MM.1S (cell line): ENCODE measurements at regions not wholly inside any gene's neighbourhood (a gene's known extent, or its start where the extent isn't known, plus 50 kb on each side); places are given as distances from the start of the nearest gene placed in this dataset.

Experiments
- CTCF ChIP-seq: fragments of 300-600 bp; sonication (generic); IDR thresholded peaks from 2 replicates; pipeline ENCODE4 v1.5.1; 2016; ENCODE audit warnings: antibody characterized with exemption, low read length, mixed read lengths
- EZH2 ChIP-seq: fragments of 300-600 bp; sonication (generic); optimal IDR thresholded peaks from 2 replicates; pipeline ENCODE3; 2017; ENCODE audit warnings: low read depth, mild to moderate bottlenecking, antibody characterized with exemption, low read length, mixed read lengths

DNA sequence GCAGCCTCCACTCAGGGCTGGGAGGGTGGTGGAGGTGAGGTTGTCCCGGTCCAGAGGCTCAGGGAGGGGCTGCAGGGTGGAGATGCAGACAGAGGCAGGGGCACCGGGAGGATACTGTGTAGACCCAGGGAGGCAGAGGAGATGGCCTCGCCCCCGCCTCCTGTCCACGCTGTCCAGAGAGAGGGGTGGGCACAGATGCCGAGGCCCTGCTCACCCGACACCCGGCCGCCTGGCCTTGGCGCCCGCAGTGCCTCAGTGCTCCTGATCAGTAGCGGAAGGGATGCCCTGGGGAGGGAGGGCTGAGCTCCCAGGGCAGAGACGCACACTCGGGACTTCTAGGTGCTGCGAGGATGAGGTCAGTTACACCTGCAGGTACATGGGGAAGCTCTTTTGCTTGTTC, 102.7 kb upstream of the TTC34 start:
- TF ChIP-seq CTCF, result no peak
- TF ChIP-seq EZH2, result no peak
